GM19035 (cell line): ENCODE measurements at regions not wholly inside any gene's neighbourhood (a gene's known extent, or its start where the extent isn't known, plus 50 kb on each side); places are given as distances from the start of the nearest gene placed in this dataset.

ENCODE experiments used
- ATAC-seq: cut with Tn5 transposase; IDR thresholded peaks from one replicate; pipeline ENCODE4 v1.9.1; 2021; ENCODE audit not compliant: unreplicated experiment

- ATAC-seq, result no peak
These were observed 151.6 kb upstream of the PTPRK start for GRCh38 chr6:128672023-128672422.

DNA sequence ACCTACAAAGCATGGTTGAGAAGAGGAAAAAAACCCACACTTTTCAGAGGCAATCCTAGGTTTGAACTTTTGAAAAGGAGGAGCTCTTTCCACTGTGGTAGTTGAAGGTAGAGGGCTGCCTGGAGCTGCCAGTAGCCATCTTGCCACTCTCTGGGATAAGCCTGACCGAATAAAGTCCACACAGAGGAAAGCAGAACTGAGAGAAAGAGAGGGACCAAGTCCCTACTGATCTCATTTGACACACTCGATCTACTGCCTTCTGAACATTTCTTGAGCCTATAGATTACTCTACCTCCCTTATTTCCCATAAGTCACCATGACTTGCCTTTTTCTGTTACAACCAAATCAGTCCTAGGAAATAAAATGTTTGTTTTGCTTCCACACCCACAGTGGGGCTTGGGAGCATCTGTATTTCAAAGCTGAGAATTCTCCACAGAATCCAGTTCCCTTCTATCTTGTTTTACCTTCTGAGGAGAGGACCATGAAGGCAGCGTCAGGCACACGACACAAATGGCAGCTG, 147.0 kb upstream of the PTPRK start:
- no peak for ATAC-seq

DNA sequence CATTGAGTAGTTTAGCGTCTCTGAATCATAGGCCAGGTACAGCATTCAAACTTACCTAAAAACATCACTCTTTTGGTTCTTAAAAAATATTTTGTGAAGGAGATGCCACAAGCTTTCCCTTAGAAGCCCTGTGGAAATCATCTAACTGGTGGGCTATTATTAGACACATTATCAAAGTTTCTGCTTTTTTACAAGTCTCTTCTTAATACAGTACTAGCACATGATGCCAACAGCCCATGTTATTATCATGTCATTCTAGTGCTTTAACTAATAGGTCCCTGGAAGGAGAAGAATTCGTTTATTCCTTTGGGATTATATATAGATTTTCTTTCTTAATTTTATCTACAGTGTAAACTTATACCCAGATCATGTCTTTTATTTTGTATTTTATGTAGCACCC, 146.0 kb upstream of the PTPRK start:
- no peak for ATAC-seq

- ATAC-seq, result no peak
These were observed 142.8 kb upstream of the PTPRK start for GRCh38 chr6:128663238-128663637.

GRCh38 chr6:128659878-128660622, 139.7 kb upstream of the PTPRK start:
- no peak for ATAC-seq

DNA sequence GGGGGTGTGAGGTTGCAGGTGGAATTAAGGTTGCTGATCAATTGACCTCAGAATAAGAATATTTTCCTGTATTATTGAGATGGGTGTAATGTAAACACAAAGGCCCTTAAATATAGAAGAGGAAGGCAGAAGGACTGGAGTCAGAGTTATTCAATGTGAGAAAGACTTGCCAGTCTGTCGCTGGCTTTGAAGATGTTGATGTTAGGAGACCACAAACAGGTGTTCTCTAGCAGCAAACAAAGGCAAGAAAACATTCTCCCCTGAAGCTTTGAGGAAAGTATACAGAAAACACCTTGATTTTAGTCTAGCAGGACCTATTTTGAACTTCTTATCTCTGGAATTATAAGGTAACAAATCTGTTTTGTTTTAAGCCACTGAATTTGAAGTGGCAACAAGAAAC, 138.9 kb upstream of the PTPRK start:
- no peak for ATAC-seq

DNA sequence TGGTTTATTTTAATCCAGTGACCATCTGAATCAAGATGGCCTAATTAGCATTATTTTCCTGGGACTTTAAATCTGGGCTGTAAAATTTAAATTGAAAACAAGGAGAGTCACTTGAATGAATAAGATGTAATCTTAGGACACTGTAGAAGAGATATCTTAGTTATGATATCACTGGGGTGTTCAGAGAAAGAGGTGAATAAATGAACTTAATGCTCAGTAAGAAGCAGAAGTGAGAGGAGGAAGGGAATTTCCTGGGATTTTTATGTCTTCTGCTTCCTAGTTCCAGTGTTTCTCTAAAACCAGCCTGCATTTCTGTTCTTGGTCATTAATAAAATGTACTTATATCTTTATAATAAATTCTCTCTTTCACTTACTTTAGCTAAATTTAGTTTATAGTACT, 136.8 kb upstream of the PTPRK start:
- ATAC-seq, result no peak

DNA sequence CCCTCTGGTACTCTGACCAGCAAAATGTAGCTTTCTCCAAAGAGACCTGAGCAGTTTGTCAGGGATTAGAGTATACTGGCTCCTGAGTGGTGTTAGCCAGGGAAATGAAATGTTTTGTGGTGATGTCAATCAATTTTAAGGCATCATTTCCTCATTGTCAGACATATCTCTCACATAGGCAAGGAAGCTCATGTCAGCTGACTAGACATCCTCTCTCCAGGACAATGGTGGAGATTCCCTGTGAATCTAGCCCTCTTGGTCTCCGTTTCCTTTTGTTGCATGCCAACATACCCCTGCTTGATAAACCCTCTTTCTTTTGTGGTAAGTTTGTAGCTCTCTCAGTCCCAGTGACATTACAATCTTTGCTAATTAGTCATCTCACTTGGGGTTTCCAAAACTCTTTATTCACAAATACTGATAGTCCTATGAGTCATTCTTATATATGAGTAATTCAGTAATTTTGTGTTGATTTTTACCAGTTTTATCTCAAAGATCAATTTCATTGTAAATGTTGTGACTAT, 135.6 kb upstream of the PTPRK start:
- ATAC-seq, result peak; percentile 81

GRCh38 chr6:128648022-128648598, 127.7 kb upstream of the PTPRK start:
- ATAC-seq, result no peak

GRCh38 chr6:128642132-128642531, 121.7 kb upstream of the PTPRK start:
- no peak for ATAC-seq

- ATAC-seq, result no peak
These were observed 121.3 kb upstream of the PTPRK start for GRCh38 chr6:128641703-128642102.

DNA sequence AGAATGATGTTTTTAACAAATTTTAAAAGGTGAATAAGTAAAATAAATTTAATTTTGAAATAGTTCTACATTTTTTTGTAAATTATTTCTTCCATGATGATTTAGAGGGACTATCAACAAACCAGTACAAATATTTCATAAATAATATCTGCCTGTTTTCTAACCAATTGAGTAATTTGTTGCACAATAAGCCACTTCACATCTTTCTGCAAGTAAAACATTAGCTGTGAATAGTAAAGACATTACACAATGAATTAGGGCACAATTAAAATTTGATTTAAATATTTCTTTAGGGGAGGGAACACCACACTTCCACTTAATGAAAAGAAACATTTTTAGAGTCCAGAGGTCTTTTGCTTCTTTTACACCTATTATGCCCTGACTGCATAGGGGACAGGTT, 118.4 kb upstream of the PTPRK start:
- no peak for ATAC-seq

DNA sequence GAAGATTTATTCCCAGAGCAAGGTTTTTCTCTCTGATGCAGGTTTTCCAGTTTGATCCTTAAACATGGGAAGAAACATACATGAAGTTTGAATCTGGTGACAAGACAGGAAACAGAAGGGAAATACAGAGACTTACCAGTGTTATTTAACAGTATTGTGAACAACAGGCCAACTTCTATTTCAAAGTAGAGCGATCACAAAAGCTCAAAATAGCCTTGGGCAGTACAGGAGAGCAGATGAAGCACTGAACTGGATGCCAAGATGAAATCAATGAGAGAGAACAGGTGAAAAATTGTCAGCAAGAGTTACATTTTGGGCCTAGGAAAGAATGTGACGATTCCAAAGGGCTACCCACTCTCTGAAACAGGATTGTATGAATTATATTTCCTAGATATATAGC, 114.8 kb upstream of the PTPRK start:
- ATAC-seq, result no peak

- ATAC-seq, result no peak
These were observed 111.7 kb upstream of the PTPRK start for GRCh38 chr6:128632131-128632530.

- no peak for ATAC-seq
These were observed 110.6 kb upstream of the PTPRK start for GRCh38 chr6:128631031-128631430.

DNA sequence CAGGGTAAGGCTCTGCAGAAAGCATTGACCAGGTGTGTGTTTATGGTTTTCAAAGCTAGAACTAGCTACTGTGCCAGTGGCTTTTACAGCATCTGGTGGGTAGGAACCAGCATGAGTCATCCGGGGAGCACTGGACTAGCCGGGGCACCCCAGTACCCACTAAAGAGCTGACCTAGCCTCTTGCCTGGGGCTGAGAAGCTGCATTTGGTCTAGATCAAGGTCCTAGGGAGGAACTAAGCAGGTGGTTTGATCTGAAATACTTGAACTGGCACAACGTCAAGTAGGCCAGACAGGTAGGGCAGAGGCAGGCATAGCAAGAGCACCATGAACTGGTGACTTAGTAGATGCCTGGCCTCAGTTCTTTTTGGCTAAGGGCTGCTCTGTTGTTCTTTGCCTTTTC, 109.8 kb upstream of the PTPRK start:
- ATAC-seq, result no peak

GRCh38 chr6:128617285-128617684, 96.9 kb upstream of the PTPRK start:
- no peak for ATAC-seq

DNA sequence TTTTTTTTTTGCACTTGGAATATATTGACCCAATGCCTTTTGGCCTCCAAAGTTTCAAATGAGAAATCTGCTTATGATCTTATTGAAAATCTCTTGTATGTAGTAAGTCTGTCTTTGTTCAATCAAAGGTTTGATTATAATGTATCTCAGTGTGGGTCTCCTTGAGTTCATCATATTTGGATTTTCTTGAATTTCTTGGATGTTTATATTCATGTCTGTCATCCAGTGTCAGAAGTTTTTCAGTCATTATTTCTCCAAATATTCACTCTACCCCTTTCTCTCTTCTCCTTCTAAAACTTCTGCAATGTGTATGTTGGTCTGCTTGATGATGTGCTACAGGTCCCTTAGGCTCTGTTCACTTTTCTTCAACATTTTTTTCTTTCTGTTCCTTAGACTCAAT, 95.9 kb upstream of the PTPRK start:
- no peak for ATAC-seq

GRCh38 chr6:128606611-128607010, 86.2 kb upstream of the PTPRK start:
- ATAC-seq, result no peak

- no peak for ATAC-seq
These were observed 85.6 kb upstream of the PTPRK start for GRCh38 chr6:128605961-128606360.

DNA sequence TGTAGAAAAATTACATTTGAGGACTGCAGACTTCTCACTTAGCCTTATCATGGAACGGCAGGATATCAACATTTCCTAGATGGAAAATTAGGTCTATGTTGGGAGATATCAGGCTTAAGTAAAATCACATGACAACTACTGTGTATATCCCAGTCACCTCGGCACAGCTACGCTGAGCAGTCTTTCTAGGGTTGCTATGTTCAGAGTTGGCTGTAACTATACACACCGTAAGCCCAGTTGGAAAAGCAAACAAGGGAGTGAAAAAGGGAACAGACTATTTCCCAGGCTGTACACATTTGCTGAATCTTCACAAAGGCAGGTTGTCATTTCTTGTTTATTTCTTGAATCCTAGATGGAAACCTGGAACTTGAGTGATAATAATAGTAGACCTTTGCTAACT, 80.7 kb upstream of the PTPRK start:
- no peak for ATAC-seq

DNA sequence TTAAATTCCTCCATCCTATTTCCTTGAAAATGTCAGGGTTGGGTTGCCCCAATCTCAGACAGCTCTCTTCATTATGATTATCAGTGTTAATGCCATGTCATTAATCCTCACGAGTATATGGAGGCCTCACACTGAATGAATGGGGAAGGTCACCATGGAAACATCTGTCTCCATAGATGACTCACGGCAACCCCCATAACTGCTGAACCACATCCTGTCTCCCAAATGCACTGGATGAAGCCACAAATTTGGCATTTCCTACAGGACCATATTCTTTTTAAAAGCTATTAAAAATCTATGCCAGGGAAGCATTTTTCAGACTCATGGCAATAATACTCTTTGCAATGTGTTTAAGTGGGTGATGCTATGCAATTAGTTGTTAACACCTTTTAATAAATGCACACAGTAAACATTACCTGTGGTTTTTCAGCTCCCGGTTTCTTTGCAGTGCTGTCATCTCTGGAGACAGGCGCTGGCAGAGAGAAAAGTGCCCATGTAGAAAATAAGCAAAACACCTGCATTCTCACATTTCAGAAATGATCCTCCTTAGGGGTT, 80.1 kb upstream of the PTPRK start:
- ATAC-seq, result peak; percentile 44
